GM10266 (cell line): ENCODE measurements at regions not wholly inside any gene's neighbourhood (a gene's known extent, or its start where the extent isn't known, plus 50 kb on each side); places are given as distances from the start of the nearest gene placed in this dataset.

Experiments used
- DNase-seq: peaks from one replicate; pipeline ENCODE4 v3.0.0; 2012; ENCODE audit errors: extremely low spot score
- CTCF ChIP-seq: IDR thresholded peaks from 2 replicates; pipeline ENCODE4 v1.5.1; 2012; ENCODE audit warnings: mild to moderate bottlenecking, low read depth; ENCODE audit not compliant: control insufficient read depth, insufficient read depth; ENCODE audit errors: missing control alignments

GRCh38 chr15:94125698-94126097 is 105.7 kb upstream of the MCTP2 start:
- DNase-seq = no peak
- TF ChIP-seq CTCF = no peak

- TF ChIP-seq CTCF = no peak
- DNase-seq = no peak
Observed at GRCh38 chr15:94125156-94125555, 106.2 kb upstream of the MCTP2 start.

GRCh38 chr15:94122516-94122915 is 108.8 kb upstream of the MCTP2 start:
- no peak for TF ChIP-seq CTCF
- DNase-seq = no peak

GRCh38 chr15:94119923-94120775 is 111.2 kb upstream of the MCTP2 start:
- peak; percentile 81 for TF ChIP-seq CTCF
- DNase-seq = peak; percentile 57

- DNase-seq = no peak
- no peak for TF ChIP-seq CTCF
Observed at GRCh38 chr15:94119298-94119811, 112.0 kb upstream of the MCTP2 start.

GRCh38 chr15:94110476-94111130 is 120.8 kb upstream of the MCTP2 start:
- no peak for TF ChIP-seq CTCF
- DNase-seq = no peak

GRCh38 chr15:94107652-94108051 is 123.7 kb upstream of the MCTP2 start:
- no peak for TF ChIP-seq CTCF
- no peak for DNase-seq
